RWPE2 (cell line): ENCODE measurements at regions not wholly inside any gene's neighbourhood (a gene's known extent, or its start where the extent isn't known, plus 50 kb on each side); places are given as distances from the start of the nearest gene placed in this dataset.
"Not testable (repeated sequence)": the region's sequence is repeated elsewhere in the genome, so short reads cannot be mapped to it uniquely, and the experiment has no call there.

Source experiments
- ATAC-seq: fragments of 200-7000 bp; cut with Tn5 transposase; 3 replicates; pipeline ENCODE4 v1.9.1; 2021; ENCODE audit warnings: low read depth
- DNase-seq: peaks from one replicate; pipeline ENCODE4 v3.0.0-alpha.2; 2020; ENCODE audit warnings: low spot score
- H3K27ac ChIP-seq: fragments of 450-650 bp; 2 replicates; pipeline ENCODE4 v1.5.1; 2017; ENCODE audit warnings: mild to moderate bottlenecking; ENCODE audit not compliant: poor library complexity, severe bottlenecking
- H3K27me3 ChIP-seq: fragments of 250-450 bp; sonication (Bioruptor Pico); 2 replicates; pipeline ENCODE4 v1.5.1; 2021; ENCODE audit warnings: mild to moderate bottlenecking, moderate library complexity; ENCODE audit not compliant: insufficient read depth, poor library complexity, severe bottlenecking
- H3K36me3 ChIP-seq: fragments of 250-450 bp; sonication (Bioruptor Pico); 2 replicates; pipeline ENCODE4 v1.5.1; 2020; ENCODE audit warnings: low read depth, mild to moderate bottlenecking, moderate library complexity
- H3K4me1 ChIP-seq: fragments of 250-450 bp; sonication (Bioruptor Pico); 2 replicates; pipeline ENCODE4 v1.5.1; 2021; ENCODE audit warnings: mild to moderate bottlenecking, moderate library complexity; ENCODE audit not compliant: insufficient read depth, poor library complexity, severe bottlenecking
- H3K4me3 ChIP-seq: fragments of 250-450 bp; sonication (Bioruptor Pico); 2 replicates; pipeline ENCODE4 v1.5.1; 2021; ENCODE audit warnings: mild to moderate bottlenecking, moderate library complexity; ENCODE audit not compliant: severe bottlenecking
- H3K9me3 ChIP-seq: fragments of 250-450 bp; sonication (Bioruptor Pico); 2 replicates; pipeline ENCODE4 v1.5.1; 2021; ENCODE audit warnings: mild to moderate bottlenecking, moderate library complexity; ENCODE audit not compliant: severe bottlenecking
- CTCF ChIP-seq: fragments of 450-650 bp; IDR thresholded peaks from one replicate; pipeline ENCODE4 v1.5.1; 2017; ENCODE audit warnings: mild to moderate bottlenecking, moderate library complexity; ENCODE audit not compliant: poor library complexity, severe bottlenecking

GRCh38 chr3:95731753-95732152, 1082.6 kb upstream of the EPHA6 start:
- Histone ChIP-seq H3K9me3 (no peaks in the 10 kb centered on the region), H3K4me1 (no peaks in the 10 kb centered on the region), H3K36me3 (no peaks in the 10 kb centered on the region), H3K27ac (no peak overlapping the region), H3K4me3 (no peak overlapping the region), H3K27me3 (no peaks in the 10 kb centered on the region)
- ATAC-seq (no peak), DNase-seq (no peak)
- no peak for TF ChIP-seq CTCF

- ATAC-seq, result no peak
- no peak for TF ChIP-seq CTCF
- H3K4me1 ChIP-seq, result no peaks in the 10 kb centered on the region
Observed at GRCh38 chr3:95733336-95733735, 1081.1 kb upstream of the EPHA6 start.

GRCh38 chr3:95738045-95738444, 1076.3 kb upstream of the EPHA6 start:
- H3K27me3 ChIP-seq, result no peaks in the 10 kb centered on the region
- no peak overlapping the region for H3K4me3 ChIP-seq
- ATAC-seq (no peak), DNase-seq (no peak)
- H3K27ac ChIP-seq, result no peak overlapping the region
- no peak for TF ChIP-seq CTCF
- H3K9me3 ChIP-seq, result no peaks in the 10 kb centered on the region
- H3K36me3 ChIP-seq, result no peaks in the 10 kb centered on the region
- H3K4me1 ChIP-seq, result no peaks in the 10 kb centered on the region

More at GRCh38 chr3:95733336-95733735, 1081.1 kb upstream of the EPHA6 start:
- H3K27ac ChIP-seq, result no peak overlapping the region
- no peaks in the 10 kb centered on the region for H3K27me3 ChIP-seq
- no peaks in the 10 kb centered on the region for H3K9me3 ChIP-seq
- no peak for DNase-seq
- no peaks in the 10 kb centered on the region for H3K36me3 ChIP-seq
- H3K4me3 ChIP-seq, result no peak overlapping the region

- not testable (repeated sequence) for H3K27ac ChIP-seq, DNase-seq, H3K4me3 ChIP-seq, H3K4me1 ChIP-seq, H3K27me3 ChIP-seq, H3K36me3 ChIP-seq, ATAC-seq, H3K9me3 ChIP-seq
Observed at GRCh38 chr3:95744896-95745295, 1069.5 kb upstream of the EPHA6 start.

GRCh38 chr3:95750097-95750496, 1064.3 kb upstream of the EPHA6 start:
- Histone ChIP-seq H3K27me3 (no peaks in the 10 kb centered on the region), H3K27ac (no peak overlapping the region), H3K9me3 (no peaks in the 10 kb centered on the region), H3K4me3 (no peak overlapping the region), H3K4me1 (no peaks in the 10 kb centered on the region), H3K36me3 (no peaks in the 10 kb centered on the region)
- TF ChIP-seq CTCF, result no peak
- DNase-seq (no peak), ATAC-seq (no peak)
